Keratinocyte (primary cell): ENCODE measurements at regions not wholly inside any gene's neighbourhood (a gene's known extent, or its start where the extent isn't known, plus 50 kb on each side); places are given as distances from the start of the nearest gene placed in this dataset.

Experiments
- DNase-seq: peaks from one replicate; pipeline ENCODE4 v3.0.0-alpha.2; 2011; ENCODE audit warnings: low read depth, missing footprints, low spot score
- FAIRE-seq: peaks from 2 replicates; lab custom pipeline; 2011; peaks lifted over from hg19 to GRCh38; lab: Jason Lieb, UNC
- H2AFZ ChIP-seq: 2 replicates; pipeline ENCODE4 v1.6.0; 2012; ENCODE audit warnings: low read length, control low read depth, inconsistent platforms; ENCODE audit not compliant: control insufficient read depth
- H3K27ac ChIP-seq: 2 replicates; pipeline ENCODE4 v1.5.1; 2011; ENCODE audit warnings: low read length; ENCODE audit not compliant: control insufficient read depth, insufficient read depth
- H3K27me3 ChIP-seq: 3 replicates; pipeline ENCODE4 v1.6.0; 2011; ENCODE audit warnings: low read length; ENCODE audit not compliant: control insufficient read depth, insufficient read depth; ENCODE audit errors: extremely low read depth
- H3K36me3 ChIP-seq, 2 experiments: 2 replicates in 1 of 2; 3 replicates in 1 of 2; pipeline ENCODE4 v1.5.1; 2011; ENCODE audit warnings: low read length in 2 of 2, mild to moderate bottlenecking in 1 of 2; ENCODE audit not compliant: control insufficient read depth in 2 of 2, insufficient read depth in 2 of 2; ENCODE audit errors: extremely low read depth in 1 of 2
- H3K4me1 ChIP-seq: 3 replicates; pipeline ENCODE4 v1.5.1; 2011; ENCODE audit warnings: low read length; ENCODE audit not compliant: control insufficient read depth, insufficient read depth; ENCODE audit errors: extremely low read depth
- H3K4me2 ChIP-seq: 3 replicates; pipeline ENCODE4 v1.6.0; 2011; ENCODE audit warnings: low read depth, low read length; ENCODE audit not compliant: control insufficient read depth, insufficient read depth; ENCODE audit errors: extremely low read depth
- H3K4me3 ChIP-seq, 3 experiments: fragments of 200-600 bp in 1 of 3; sonication (generic) in 1 of 3; 2 replicates in 2 of 3; 3 replicates in 1 of 3; pipeline ENCODE4 v1.5.1; 2011 to 2016; ENCODE audit warnings: low read length in 3 of 3, mild to moderate bottlenecking in 3 of 3, control low read depth in 2 of 3, inconsistent platforms in 1 of 3, low read depth in 1 of 3, mixed read lengths in 1 of 3, mixed run types in 1 of 3, moderate library complexity in 1 of 3; ENCODE audit not compliant: control insufficient read depth in 2 of 3, insufficient read depth in 2 of 3; ENCODE audit errors: extremely low read depth in 1 of 3
- H3K79me2 ChIP-seq: 2 replicates; pipeline ENCODE4 v1.6.0; 2012; ENCODE audit warnings: low read length; ENCODE audit not compliant: control insufficient read depth, insufficient read depth
- H3K9ac ChIP-seq: 3 replicates; pipeline ENCODE4 v1.6.0; 2011; ENCODE audit warnings: low read length; ENCODE audit not compliant: control insufficient read depth, insufficient read depth; ENCODE audit errors: extremely low read depth
- H3K9me1 ChIP-seq: 3 replicates; pipeline ENCODE4 v1.6.0; 2011; ENCODE audit warnings: low read length; ENCODE audit not compliant: control insufficient read depth, insufficient read depth; ENCODE audit errors: extremely low read depth
- H3K9me3 ChIP-seq: 2 replicates; pipeline ENCODE4 v1.5.1; 2012; ENCODE audit warnings: low read depth, low read length; ENCODE audit not compliant: control insufficient read depth
- H4K20me1 ChIP-seq: 3 replicates; pipeline ENCODE4 v1.6.0; 2011; ENCODE audit warnings: low read length; ENCODE audit not compliant: control insufficient read depth, insufficient read depth; ENCODE audit errors: extremely low read depth
- EZH2 ChIP-seq: IDR thresholded peaks from one replicate; pipeline ENCODE4 v1.6.1; 2012; ENCODE audit warnings: inconsistent platforms, mild to moderate bottlenecking, low read length, moderate library complexity
- dilution Hi-C: fragments of 300-500 bp; cut with MboI; formaldehyde crosslinking; loops from one replicate; pipeline ENCODE4 v1.7.0; 2020; ENCODE audit warnings: low sequenced_read_pairs; ENCODE audit not compliant: extremely low pct_ligation_motif_present
- TF ChIP-seq, protein P1 (sequence below), 3 experiments: IDR thresholded peaks in 1 of 3; conservative IDR thresholded peaks in 1 of 3; optimal IDR thresholded peaks in 1 of 3; 2 replicates in 2 of 3; 3 replicates in 1 of 3; pipeline versions ENCODE3 to v1.5.1; 2011; ENCODE audit warnings: low read length in 3 of 3, mild to moderate bottlenecking in 3 of 3, moderate library complexity in 2 of 3, control low read depth in 1 of 3, inconsistent platforms in 1 of 3; ENCODE audit not compliant: insufficient read depth in 2 of 3; ENCODE audit errors: extremely low read depth in 1 of 3

DNA sequence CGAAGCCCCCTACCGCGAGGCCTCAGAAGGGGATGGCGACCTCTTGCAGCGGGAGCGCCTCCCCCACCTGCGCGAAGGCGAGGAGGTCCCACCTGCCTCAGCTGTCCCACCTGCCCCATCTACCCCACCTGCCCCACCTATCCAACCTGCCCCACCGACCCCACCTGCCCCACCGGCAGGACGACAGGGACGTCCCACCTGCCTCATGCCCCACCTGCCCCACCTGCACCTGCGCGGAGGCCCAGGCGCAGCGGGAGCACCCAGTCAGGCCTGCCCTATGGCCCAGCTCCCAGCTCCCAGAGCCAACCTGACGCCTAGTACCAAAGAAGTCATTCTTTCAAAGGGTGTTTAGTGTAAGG lies 489.1 kb upstream of the SMIM21 start:
- H3K9me1 ChIP-seq, result no peaks in the 10 kb centered on the region
- no peaks in the 10 kb centered on the region for H4K20me1 ChIP-seq
- H3K9me3 ChIP-seq, result no peaks in the 10 kb centered on the region
- FAIRE-seq, result no peak
- H3K27me3 ChIP-seq, result no peaks in the 10 kb centered on the region
- no peak overlapping the region for H3K4me2 ChIP-seq
- TF ChIP-seq EZH2, result no peak
- H3K36me3 ChIP-seq, result no peaks in the 10 kb centered on the region
- no peak overlapping the region for H3K4me3 ChIP-seq
- no peak overlapping the region for H3K27ac ChIP-seq
- H3K9ac ChIP-seq, result no peak overlapping the region
- H2AFZ ChIP-seq, result no peak overlapping the region
- H3K79me2 ChIP-seq, result no peaks in the 10 kb centered on the region
- dilution Hi-C loops, result no loop called here
- no peaks in the 10 kb centered on the region for H3K4me1 ChIP-seq
- DNase-seq, result no peak

DNA sequence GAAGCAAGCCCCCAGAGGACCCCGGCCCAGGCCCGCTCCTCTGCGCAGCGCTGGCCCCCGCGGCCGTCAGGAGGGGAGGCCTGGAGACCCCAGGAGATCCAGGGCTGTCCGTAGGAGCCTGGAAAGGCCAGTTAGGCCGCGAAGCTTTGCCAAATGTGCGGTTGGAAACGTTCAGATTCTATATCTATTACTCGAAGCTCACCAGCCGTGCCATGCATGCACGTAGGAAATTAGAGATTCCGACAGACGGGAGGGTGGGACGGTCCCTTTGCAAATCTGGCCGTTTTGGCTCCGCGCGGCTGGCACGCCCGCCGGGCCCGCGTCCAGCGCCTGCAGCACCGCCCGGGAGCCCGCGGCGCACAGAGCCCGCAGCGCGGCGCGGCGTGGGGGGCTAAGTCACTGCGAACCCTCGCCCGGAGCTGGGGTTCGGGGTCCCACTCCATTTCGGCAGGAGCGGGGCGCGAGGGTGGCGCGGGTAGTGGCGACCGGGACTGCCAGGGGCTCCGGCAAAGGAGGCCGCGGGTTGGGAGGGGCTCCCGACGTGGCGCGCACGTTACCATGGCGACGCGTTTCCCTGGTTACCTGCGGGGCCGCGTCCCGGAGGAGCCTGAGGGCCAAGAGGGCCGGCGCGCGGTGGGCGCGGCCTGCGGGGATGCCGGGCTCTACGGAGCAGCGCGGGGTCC lies 488.6 kb upstream of the SMIM21 start:
- TF ChIP-seq EZH2, result no peak
- TF ChIP-seq, protein P1, sequence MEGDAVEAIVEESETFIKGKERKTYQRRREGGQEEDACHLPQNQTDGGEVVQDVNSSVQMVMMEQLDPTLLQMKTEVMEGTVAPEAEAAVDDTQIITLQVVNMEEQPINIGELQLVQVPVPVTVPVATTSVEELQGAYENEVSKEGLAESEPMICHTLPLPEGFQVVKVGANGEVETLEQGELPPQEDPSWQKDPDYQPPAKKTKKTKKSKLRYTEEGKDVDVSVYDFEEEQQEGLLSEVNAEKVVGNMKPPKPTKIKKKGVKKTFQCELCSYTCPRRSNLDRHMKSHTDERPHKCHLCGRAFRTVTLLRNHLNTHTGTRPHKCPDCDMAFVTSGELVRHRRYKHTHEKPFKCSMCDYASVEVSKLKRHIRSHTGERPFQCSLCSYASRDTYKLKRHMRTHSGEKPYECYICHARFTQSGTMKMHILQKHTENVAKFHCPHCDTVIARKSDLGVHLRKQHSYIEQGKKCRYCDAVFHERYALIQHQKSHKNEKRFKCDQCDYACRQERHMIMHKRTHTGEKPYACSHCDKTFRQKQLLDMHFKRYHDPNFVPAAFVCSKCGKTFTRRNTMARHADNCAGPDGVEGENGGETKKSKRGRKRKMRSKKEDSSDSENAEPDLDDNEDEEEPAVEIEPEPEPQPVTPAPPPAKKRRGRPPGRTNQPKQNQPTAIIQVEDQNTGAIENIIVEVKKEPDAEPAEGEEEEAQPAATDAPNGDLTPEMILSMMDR (optimal IDR thresholded peaks at IDR 0.05 in 1 of 3, IDR thresholded peaks at IDR 0.05 in 1 of 3, conservative IDR thresholded peaks at IDR 0.05 in 1 of 3; ENCODE audit: extremely low read depth in 1 of 3, insufficient read depth in 2 of 3, low read length in 3 of 3), result no peak
- H3K36me3 ChIP-seq, result no peaks in the 10 kb centered on the region
- H3K27ac ChIP-seq, result no peak overlapping the region
- no peaks in the 10 kb centered on the region for H3K9me3 ChIP-seq
- no peaks in the 10 kb centered on the region for H3K27me3 ChIP-seq
- no peak overlapping the region for H3K9ac ChIP-seq
- no peak for DNase-seq
- H3K4me2 ChIP-seq, result no peak overlapping the region
- dilution Hi-C loops, result no loop called here
- no peaks in the 10 kb centered on the region for H3K4me1 ChIP-seq
- no peaks in the 10 kb centered on the region for H3K9me1 ChIP-seq
- no peak for FAIRE-seq
- no peak overlapping the region for H3K4me3 ChIP-seq
- no peak overlapping the region for H2AFZ ChIP-seq
- no peaks in the 10 kb centered on the region for H3K79me2 ChIP-seq
- H4K20me1 ChIP-seq, result no peaks in the 10 kb centered on the region

DNA sequence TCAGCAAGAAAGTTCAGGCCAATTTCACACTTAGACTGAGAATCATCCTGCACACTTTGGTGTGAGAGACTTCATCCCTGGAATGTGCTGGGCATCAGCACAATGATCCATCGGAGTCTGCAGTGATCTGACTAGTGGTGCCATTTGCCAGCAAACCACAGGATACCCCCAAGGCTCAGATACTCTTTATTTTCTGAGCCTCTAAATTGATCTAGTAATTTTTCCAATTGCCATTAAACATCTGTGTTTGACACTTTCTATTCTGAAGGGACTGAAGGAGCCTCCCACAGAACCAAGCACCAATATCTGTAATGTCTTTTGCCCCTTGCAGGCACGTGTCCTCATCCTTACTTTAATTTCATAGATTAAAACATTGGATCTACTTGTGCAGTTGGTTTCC lies 485.3 kb upstream of the SMIM21 start:
- dilution Hi-C loops, result no loop called here

More for the DNA sequence above, 485.3 kb upstream of the SMIM21 start:
- no peaks in the 10 kb centered on the region for H4K20me1 ChIP-seq
- FAIRE-seq (no peak), DNase-seq (no peak)
- no peak for TF ChIP-seq EZH2
- TF ChIP-seq, protein P1 (optimal IDR thresholded peaks at IDR 0.05 in 1 of 3, IDR thresholded peaks at IDR 0.05 in 1 of 3, conservative IDR thresholded peaks at IDR 0.05 in 1 of 3; ENCODE audit: extremely low read depth in 1 of 3, insufficient read depth in 2 of 3, low read length in 3 of 3), result no peak
- H3K36me3 ChIP-seq, result no peaks in the 10 kb centered on the region
- H3K9me1 ChIP-seq, result no peaks in the 10 kb centered on the region
- H3K4me3 ChIP-seq, result no peak overlapping the region
- no peak overlapping the region for H3K9ac ChIP-seq
- H3K27me3 ChIP-seq, result no peaks in the 10 kb centered on the region
- H3K4me1 ChIP-seq, result no peaks in the 10 kb centered on the region
- H3K4me2 ChIP-seq, result no peak overlapping the region
- no peak overlapping the region for H3K27ac ChIP-seq
- no peak overlapping the region for H2AFZ ChIP-seq
- H3K9me3 ChIP-seq, result no peaks in the 10 kb centered on the region
- H3K79me2 ChIP-seq, result no peaks in the 10 kb centered on the region
